Right ventricle myocardium inferior (tissue), 1 donor: ENCODE measurements at regions not wholly inside any gene's neighbourhood (a gene's known extent, or its start where the extent isn't known, plus 50 kb on each side); places are given as distances from the start of the nearest gene placed in this dataset.
A peak's percentile ranks its signal among the peaks of the same experiment; 100 is the strongest.

ENCODE experiments used
- ATAC-seq: fragments of 200-7000 bp; cut with Tn5 transposase; one replicate; pipeline ENCODE4 v1.9.1; 2020; ENCODE audit warnings: mild to moderate bottlenecking, moderate library complexity
- DNase-seq: peaks from one replicate; pipeline ENCODE4 v3.0.0; 2021; ENCODE audit errors: missing footprints
- intact Hi-C: fragments of 100-400 bp; cut with DNase I; formaldehyde crosslinking; loops from one replicate; pipeline ENCODE4 v1.11.0; 2022
- donor health status: DM: no; HTN: yes; CAD: no; lungs with severe emphysema.

GRCh38 chr6:4394786-4395185 is 259.4 kb upstream of the ECI2 start:
- ATAC-seq (no peak), DNase-seq (no peak)
- intact Hi-C loops: no loop called here

- intact Hi-C loops: no loop called here
- no peak for ATAC-seq
- no peak for DNase-seq
Measured at GRCh38 chr6:4388675-4389074, 253.3 kb upstream of the ECI2 start.

- intact Hi-C loops: no loop called here
- ATAC-seq (no peak), DNase-seq (no peak)
Measured at GRCh38 chr6:4384656-4385055, 249.3 kb upstream of the ECI2 start.

GRCh38 chr6:4383910-4384638 is 248.7 kb upstream of the ECI2 start:
- no peak for ATAC-seq
- DNase-seq: no peak
- intact Hi-C loops: no loop called here

- ATAC-seq: no peak
- DNase-seq: no peak
- intact Hi-C loops: no loop called here
Measured at GRCh38 chr6:4382362-4382853, 247.0 kb upstream of the ECI2 start.

- DNase-seq (no peak), ATAC-seq (peak; percentile 44)
Measured at GRCh38 chr6:4381381-4381780, 246.0 kb upstream of the ECI2 start.

GRCh38 chr6:4380881-4381281 is 245.5 kb upstream of the ECI2 start:
- DNase-seq (no peak), ATAC-seq (peak; percentile 31)
- intact Hi-C loops: no loop called here

More at GRCh38 chr6:4381381-4381780, 246.0 kb upstream of the ECI2 start:
- intact Hi-C loops: no loop called here

GRCh38 chr6:4379958-4380357 is 244.6 kb upstream of the ECI2 start:
- DNase-seq: no peak
- no peak for ATAC-seq
- intact Hi-C loops: no loop called here

- no peak for ATAC-seq
- peak; percentile 56 for DNase-seq
- intact Hi-C loops: no loop called here
Measured at GRCh38 chr6:4378319-4378996, 243.1 kb upstream of the ECI2 start.

GRCh38 chr6:4377603-4378002 is 242.2 kb upstream of the ECI2 start:
- ATAC-seq: peak; percentile 43
- DNase-seq: no peak
- intact Hi-C loops: no loop called here

- intact Hi-C loops: loop anchor here (5.0 kb wide), 1 partner anchor 403 kb away; the partner anchor contains the start of gene CDYL
- ATAC-seq: no peak
Measured at GRCh38 chr6:4374216-4374615, 238.8 kb upstream of the ECI2 start.

GRCh38 chr6:4372866-4373265 is 237.5 kb upstream of the ECI2 start:
- intact Hi-C loops: loop anchor here (5.0 kb wide), 1 partner anchor 404 kb away; the partner anchor contains the start of gene CDYL
- no peak for ATAC-seq

More at GRCh38 chr6:4374216-4374615, 238.8 kb upstream of the ECI2 start:
- no peak for DNase-seq

GRCh38 chr6:4371207-4371921 is 236.0 kb upstream of the ECI2 start:
- ATAC-seq (peak; percentile 93), DNase-seq (peak; percentile 83)
- intact Hi-C loops: loop anchor here (2.0 to 5.0 kb wide), 2 partner anchors 31 to 406 kb away; partner anchors contain the start of gene CDYL

More at GRCh38 chr6:4372866-4373265, 237.5 kb upstream of the ECI2 start:
- DNase-seq: no peak

- intact Hi-C loops: loop anchor here (2.0 to 5.0 kb wide), 2 partner anchors 33 to 407 kb away; partner anchors contain the start of gene CDYL
- ATAC-seq (no peak), DNase-seq (no peak)
Measured at GRCh38 chr6:4370066-4370465, 234.7 kb upstream of the ECI2 start.

- no peak for DNase-seq
Measured at GRCh38 chr6:4369616-4370015, 234.2 kb upstream of the ECI2 start.

GRCh38 chr6:4368649-4369048 is 233.3 kb upstream of the ECI2 start:
- DNase-seq (no peak), ATAC-seq (no peak)
- intact Hi-C loops: no loop called here

More at GRCh38 chr6:4369616-4370015, 234.2 kb upstream of the ECI2 start:
- peak; percentile 62 for ATAC-seq
- intact Hi-C loops: loop anchor here (2.0 to 5.0 kb wide), 2 partner anchors 33 to 408 kb away; partner anchors contain the start of gene CDYL

GRCh38 chr6:4367643-4368042 is 232.3 kb upstream of the ECI2 start:
- intact Hi-C loops: no loop called here
- DNase-seq (no peak), ATAC-seq (no peak)

GRCh38 chr6:4366635-4367395 is 231.4 kb upstream of the ECI2 start:
- DNase-seq (no peak), ATAC-seq (no peak)
- intact Hi-C loops: no loop called here
